Stimulated activated naive CD4-positive, alpha-beta T cell (primary cell): ENCODE measurements at regions not wholly inside any gene's neighbourhood (a gene's known extent, or its start where the extent isn't known, plus 50 kb on each side); places are given as distances from the start of the nearest gene placed in this dataset.

ENCODE experiments used
- DNase-seq, 6 experiments: peaks; one replicate each; lab custom pipeline; 2025; lab: John Stamatoyannopoulos, UW

- DNase-seq: no peak
Observed at GRCh38 chr6:9610620-9611415, 804.1 kb downstream of the TFAP2A start.

GRCh38 chr6:9606435-9607134 is 808.3 kb downstream of the TFAP2A start:
- DNase-seq: no peak

- no peak for DNase-seq
Observed at GRCh38 chr6:9594746-9595145, 820.1 kb downstream of the TFAP2A start.

- DNase-seq: no peak
Observed at GRCh38 chr6:9593554-9593953, 821.3 kb downstream of the TFAP2A start.

- DNase-seq: no peak
Observed at GRCh38 chr6:9583753-9584352, 831.0 kb downstream of the TFAP2A start.

- no peak for DNase-seq
Observed at GRCh38 chr6:9581155-9581554, 833.7 kb downstream of the TFAP2A start.

GRCh38 chr6:9576521-9576920 is 838.4 kb downstream of the TFAP2A start:
- no peak for DNase-seq

- no peak for DNase-seq
Observed at GRCh38 chr6:9566096-9566495, 848.8 kb downstream of the TFAP2A start.

GRCh38 chr6:9564021-9564420 is 850.9 kb downstream of the TFAP2A start:
- no peak for DNase-seq

GRCh38 chr6:9563568-9563967 is 851.3 kb downstream of the TFAP2A start:
- DNase-seq: no peak

- DNase-seq: no peak
Observed at GRCh38 chr6:9554806-9555205, 860.1 kb downstream of the TFAP2A start.

GRCh38 chr6:9554323-9554722 is 860.6 kb downstream of the TFAP2A start:
- DNase-seq: no peak

GRCh38 chr6:9553002-9553401 is 861.9 kb downstream of the TFAP2A start:
- no peak for DNase-seq

- no peak for DNase-seq
Observed at GRCh38 chr6:9543649-9544048, 871.2 kb downstream of the TFAP2A start.

GRCh38 chr6:9540534-9541126 is 874.2 kb downstream of the TFAP2A start:
- DNase-seq: no peak

GRCh38 chr6:9540126-9540525 is 874.7 kb downstream of the TFAP2A start:
- DNase-seq: no peak

- DNase-seq: no peak
Observed at GRCh38 chr6:9539231-9539755, 875.6 kb downstream of the TFAP2A start.

GRCh38 chr6:9537381-9537780 is 877.5 kb downstream of the TFAP2A start:
- no peak for DNase-seq

- no peak for DNase-seq
Observed at GRCh38 chr6:9535106-9535505, 879.8 kb downstream of the TFAP2A start.

GRCh38 chr6:9532621-9533557 is 882.0 kb downstream of the TFAP2A start:
- DNase-seq: no peak

GRCh38 chr6:9527679-9528286 is 887.1 kb downstream of the TFAP2A start:
- no peak for DNase-seq
